ENCODE measurements at regions not wholly inside any gene's neighbourhood (a gene's known extent, or its start where the extent isn't known, plus 50 kb on each side); places are given as distances from the start of the nearest gene placed in this dataset.

GRCh38 chr4:41318839-41319530, 62.3 kb downstream of the UCHL1 start:
- DNase-seq (ENCODE audit: low spot score) = peak; percentile 25

DNA sequence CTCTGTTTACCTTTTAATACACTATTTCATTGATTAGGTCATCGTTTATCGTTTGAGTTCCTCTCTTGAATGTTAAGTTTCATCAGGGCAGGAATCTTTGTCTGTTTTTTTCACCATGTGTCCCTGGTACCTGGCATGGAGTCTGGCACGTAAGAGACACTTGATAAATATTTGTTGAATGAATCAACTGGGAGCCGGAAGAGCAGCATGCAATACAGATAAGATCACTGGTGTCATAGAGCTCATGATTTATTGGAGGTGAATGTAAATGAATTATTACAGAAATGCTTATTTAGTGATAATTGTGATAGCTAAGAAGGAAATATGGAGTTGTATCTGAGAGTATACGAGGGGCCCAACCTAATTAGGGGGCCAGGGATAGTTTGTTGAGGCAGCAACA, 62.8 kb downstream of the UCHL1 start:
- peak; percentile 51 for DNase-seq (ENCODE audit: low spot score)

DNA sequence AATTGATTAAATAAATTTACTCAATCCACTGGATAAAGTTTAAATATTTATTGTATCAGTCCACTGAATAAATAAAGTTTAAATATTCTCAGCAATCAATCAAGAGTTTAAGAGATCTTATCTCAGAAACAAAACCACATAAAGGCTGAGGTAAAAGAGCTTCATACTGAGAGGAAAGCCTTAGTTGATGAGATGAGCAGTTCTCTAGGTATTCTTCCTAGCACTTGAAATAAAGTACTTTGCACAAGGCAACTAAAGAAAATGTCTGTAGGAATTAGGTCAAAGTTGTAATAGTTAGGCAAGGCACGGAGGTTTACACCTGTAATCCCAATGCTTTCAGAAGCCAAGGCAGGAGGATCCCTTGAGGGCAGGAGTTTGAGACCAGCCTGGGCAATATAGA, 63.5 kb downstream of the UCHL1 start:
- DNase-seq (ENCODE audit: low spot score) = peak; percentile 16

DNA sequence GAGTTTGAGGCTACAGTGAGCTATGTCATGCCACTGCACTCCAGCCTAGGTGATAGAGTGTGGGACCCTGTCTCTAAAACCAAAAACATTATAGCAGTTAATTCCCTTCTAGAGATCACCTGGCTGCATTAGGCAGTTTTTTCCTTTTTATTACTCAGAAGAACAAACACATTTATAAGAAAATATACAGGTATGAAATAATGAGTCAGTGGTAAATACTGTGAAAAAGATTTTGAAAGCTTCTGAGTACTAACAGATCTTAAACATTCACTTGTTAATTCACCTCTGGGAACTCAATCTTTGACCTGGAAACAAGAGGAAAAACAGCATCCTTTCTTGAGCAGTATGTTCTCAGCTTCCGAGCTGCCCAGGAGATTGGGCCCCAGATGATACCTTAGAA, 64.1 kb downstream of the UCHL1 start:
- no peak for DNase-seq (ENCODE audit: low spot score)

DNA sequence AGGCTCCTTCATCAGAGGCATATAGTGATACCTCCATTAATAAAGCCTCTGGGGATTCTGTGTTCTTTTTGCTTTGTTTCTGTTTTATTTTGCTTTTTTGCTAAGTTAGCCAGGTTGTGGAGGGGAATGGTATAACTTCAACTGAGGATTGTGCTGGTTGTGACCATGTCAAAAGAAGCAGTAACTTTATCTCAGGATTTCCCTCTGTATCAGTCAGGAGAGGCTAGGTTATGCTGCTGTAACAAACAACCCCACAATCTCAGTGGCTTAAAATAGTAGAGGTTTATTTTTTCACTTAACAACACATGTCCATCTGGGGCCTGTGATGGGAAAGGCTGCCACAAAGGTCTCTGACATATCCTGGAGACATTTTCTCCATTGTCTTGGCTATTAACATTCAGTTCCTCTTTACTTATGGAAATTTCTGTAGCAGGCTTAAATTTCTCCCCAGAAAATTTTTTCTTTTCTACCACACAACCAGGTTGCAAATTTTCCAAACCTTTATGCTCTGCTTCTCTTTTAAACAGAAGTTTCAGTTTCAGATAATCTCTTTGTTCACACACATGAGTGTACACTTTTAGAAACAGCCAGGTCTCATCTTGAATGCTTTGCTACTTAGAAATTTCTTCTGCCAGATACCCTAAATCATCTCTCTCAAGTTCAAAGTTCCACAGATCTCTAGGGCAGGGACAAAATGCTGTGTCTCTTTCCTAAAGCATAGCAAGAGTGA, 64.7 kb downstream of the UCHL1 start:
- no peak for DNase-seq (ENCODE audit: low spot score)

GRCh38 chr4:41322617-41323016, 65.9 kb downstream of the UCHL1 start:
- DNase-seq (ENCODE audit: low spot score) = no peak

DNA sequence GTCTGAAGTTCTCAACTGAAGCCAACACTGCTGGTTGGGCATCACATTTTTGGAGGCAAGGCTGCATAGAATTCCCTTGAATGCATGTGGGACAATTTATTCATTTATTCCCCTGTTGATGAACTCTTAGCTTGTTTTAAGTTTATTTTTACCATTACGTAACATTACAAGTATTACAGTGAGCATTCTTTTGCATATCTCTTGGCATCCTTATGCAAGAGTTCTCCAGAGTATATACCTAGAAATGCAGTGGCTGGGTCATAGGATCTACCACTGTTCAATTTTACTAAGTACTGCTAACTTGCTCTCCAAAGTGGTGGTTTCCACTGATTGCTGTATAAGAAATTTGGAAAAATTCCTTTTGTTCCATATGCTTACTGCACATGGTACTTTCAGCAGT, 66.5 kb downstream of the UCHL1 start:
- DNase-seq (ENCODE audit: low spot score) = no peak

DNA sequence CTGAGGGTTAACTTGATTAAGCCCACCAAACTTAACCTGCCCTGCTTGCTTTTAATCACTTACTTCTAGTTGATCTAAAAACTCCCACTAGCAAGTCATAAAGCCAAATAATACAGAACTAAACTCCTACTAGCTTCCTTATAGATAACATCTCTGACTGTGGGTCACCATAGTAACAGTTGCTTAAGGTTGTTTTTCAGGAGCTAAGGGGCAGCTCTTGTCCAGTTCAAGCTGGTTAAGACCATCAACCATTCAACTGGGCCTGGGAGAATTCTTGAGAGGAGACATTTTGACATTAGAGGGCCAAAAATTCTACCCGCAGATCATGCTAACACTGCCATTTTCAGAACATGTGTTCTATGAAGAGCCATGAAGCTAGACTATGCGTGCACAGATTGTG, 67.0 kb downstream of the UCHL1 start:
- DNase-seq (ENCODE audit: low spot score) = no peak

GRCh38 chr4:41324861-41325260, 68.1 kb downstream of the UCHL1 start:
- DNase-seq (ENCODE audit: low spot score) = no peak

- DNase-seq (ENCODE audit: low spot score) = no peak
Measured at GRCh38 chr4:41325901-41326300, 69.2 kb downstream of the UCHL1 start.

DNA sequence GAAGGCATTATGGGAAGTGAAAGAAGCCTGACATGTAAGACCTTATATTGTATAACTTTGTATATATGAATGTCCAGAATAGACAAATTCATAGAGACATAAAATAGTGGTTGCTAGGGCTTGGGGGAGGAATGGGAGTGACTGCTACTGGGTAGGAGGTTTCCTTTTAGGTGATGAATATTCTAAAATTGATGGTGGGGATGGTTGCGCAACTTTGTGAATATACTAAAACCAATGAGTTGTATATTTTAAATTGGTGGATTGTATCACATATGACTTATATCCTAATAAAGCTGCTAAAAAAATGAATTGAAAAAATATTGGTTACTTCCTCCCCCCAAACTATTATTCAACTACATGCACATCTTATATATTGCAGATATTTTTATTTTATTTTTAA, 70.0 kb downstream of the UCHL1 start:
- DNase-seq (ENCODE audit: low spot score) = no peak

DNA sequence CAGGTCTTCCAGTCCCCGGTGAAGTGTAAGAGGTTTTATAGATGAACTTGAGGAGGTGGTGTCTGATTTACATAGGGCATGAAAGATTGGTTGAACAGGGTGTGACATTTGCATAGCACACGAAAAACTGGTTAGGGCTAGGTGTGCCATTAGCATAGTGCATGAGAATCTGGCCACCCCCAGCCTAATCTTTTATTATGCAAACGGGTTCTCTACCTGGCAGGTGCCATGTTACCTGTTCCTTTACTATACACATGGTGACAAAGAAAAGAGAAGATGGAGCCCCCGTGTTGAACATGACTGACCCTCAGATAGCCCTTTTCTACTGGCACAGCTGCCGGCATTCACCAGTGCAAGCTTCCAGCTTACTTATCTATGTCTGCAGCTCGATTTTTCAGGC, 71.0 kb downstream of the UCHL1 start:
- DNase-seq (ENCODE audit: low spot score) = no peak

DNA sequence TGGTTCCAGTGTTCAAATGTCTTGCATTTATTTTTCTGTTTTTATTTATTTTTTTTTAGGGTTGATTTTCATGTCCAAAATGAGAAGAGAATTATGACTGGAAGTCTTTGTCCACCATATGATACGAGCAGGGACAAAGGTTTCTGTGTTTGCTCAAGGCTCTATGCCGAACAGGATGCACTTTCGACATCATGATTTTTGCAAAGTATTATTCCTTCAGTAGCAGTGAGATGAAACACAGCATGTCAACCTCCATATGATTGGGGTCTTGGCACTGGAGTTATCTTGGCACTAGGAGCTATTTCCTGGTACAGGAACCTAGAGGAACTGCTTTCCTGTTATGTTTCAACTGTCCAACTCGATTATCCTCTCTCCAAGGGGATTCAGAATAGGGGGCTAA, 72.6 kb downstream of the UCHL1 start:
- DNase-seq (ENCODE audit: low spot score) = no peak

DNA sequence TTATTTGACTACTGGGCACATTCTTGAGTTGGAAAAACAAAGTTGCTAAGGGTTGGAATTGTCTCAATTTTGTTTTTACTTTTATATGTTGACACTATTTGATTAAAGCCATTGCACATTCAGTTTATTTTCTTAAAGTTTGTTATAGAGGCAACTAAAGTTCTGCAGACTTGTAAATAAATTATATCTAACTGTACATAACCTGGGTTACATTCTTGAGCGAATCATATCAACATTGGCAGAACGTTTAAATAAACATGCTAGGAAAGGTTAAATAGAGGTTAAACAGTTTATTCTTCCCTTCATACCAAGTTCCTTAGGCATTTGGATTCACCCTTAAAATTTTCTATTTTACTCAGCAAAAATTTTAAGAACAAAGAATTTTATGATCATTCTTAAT, 74.5 kb downstream of the UCHL1 start:
- no peak for DNase-seq (ENCODE audit: low spot score)

DNA sequence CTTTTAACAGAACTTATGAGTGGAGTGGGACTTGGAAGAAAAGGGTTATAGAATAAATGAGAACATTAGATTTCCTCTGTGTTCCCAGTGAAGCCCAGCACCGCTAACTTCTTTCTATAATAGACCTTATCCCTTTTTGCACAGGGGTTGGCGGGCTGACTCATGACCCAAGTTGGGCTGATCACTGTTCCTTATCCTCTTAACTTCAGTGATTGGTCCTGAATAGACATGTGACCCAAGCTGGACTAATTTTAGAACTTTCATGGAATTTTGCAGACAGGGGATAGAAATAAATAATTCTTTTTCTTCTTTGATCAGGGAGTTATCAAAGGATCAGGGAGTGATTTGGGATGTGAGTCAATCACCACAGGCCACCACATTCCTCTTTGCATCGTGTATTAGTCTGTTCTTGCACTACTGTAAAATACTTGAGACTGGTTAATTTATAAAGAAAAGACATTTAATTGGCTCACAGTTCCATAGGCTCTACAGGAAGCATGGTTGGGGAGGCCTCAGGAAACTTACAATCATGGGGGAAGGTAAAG, 75.9 kb downstream of the UCHL1 start:
- peak; percentile 17 for DNase-seq (ENCODE audit: low spot score)

GRCh38 chr4:41334182-41334581, 77.5 kb downstream of the UCHL1 start:
- no peak for DNase-seq (ENCODE audit: low spot score)

DNA sequence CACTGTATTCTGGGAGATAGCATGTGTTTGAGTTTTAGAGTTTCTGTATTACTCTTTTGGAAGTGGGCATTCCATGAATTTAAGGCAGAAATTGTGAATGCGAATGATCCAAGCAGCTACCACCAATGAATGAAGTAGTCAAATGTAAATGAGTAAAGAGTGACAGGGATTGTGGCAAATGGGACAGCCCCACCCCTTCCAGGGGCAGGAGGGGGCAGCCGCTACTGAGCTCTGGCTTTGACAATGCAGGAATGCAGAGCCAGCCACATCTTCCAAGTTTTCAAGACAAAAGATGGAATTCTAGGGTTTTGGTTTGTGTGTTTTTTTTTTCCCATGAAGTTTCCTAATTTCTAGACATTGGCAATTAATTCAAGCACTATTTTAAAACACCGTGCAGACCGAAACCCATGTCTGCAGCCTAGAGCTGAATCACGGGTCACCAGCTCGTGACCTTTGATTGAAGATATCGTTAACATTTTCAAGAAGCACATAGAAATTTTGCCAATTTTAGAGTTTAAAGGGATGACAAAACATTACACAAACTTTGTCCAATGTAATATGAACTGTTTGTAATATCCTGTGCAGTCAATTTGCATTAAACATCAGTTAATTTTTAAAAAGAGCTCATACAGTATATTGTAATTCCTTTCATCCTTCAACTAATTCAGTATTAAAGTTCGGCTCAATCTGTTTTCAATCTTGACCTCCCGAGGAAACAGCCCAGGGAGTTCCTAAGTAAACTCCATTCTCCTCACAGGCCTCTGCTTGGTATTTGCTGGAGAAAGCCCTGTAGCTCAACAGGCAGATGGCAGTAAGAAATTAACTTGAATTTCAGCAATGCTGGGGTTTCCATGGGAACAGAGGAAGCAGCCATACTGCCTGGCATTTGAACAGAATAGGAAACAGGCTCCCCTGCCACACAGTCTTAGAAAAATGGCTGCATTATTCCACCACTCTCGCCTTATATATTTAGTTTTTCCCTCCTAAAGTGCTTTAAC, 83.4 kb downstream of the UCHL1 start:
- peak; percentile 41 for DNase-seq (ENCODE audit: low spot score)

- DNase-seq (ENCODE audit: low spot score) = peak; percentile 50
Measured at GRCh38 chr4:41346306-41347061, 89.8 kb downstream of the UCHL1 start.

GRCh38 chr4:41349021-41349420, 92.3 kb downstream of the UCHL1 start:
- DNase-seq (ENCODE audit: low spot score) = no peak

DNA sequence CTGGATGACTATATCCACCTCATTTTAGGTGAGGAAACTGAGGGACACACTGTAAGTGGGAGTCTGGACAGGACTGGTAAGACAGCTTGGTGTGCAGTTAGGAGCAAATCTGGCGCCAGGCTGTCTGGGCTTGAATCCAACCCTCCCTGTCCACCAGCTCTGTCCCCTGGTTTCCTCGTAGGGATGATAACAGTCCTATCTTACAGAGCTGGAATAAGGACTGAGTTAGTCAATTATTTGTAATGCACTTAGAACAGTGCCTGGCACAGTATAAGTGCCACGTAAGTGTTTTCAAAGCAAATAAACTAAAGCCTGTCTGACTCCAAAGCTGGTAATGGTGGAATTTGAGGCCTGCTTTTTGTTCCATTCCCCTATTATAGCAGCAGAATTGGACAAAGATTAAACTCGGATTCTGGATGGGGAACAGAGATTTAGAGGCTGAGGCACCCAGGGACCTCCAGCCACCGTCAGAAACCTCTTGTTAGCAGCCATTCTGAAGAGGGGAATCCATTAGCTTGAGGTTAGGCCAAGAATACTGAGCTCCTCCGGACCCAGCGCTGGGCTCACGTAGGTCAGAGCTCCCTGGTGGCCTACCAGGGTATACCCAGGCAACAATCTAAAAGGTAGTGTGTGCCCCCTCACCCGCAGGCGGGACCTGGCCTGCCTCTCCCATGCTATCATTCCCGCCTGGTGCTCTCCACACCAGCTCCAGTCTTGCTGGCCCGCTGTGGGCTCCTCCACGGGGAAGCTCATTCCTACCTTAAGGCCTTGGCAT, 102.1 kb downstream of the UCHL1 start:
- DNase-seq (ENCODE audit: low spot score) = no peak

DNA sequence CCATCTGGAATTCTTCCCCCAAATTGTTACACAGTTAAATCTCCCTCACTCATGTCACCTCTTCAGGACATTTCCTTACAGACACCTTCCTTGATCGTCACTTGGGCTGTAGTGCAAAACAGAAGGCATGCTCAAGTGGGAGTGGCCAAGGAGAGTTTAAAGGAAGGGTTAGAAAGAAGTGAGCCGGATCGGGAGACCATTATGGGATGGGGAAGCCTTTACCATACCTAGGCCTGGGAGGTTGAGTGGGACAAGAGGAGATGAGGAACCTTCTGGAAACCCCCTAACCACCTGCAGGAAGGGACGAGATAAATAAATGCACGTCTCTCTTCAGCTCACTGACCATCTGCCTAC, 102.7 kb downstream of the UCHL1 start:
- no peak for DNase-seq (ENCODE audit: low spot score)
